GM23248 (cell line): ENCODE measurements at regions not wholly inside any gene's neighbourhood (a gene's known extent, or its start where the extent isn't known, plus 50 kb on each side); places are given as distances from the start of the nearest gene placed in this dataset.

ENCODE experiments used
- DNase-seq: peaks from one replicate; pipeline ENCODE4 v3.0.0-alpha.2; 2015
- H2AFZ ChIP-seq: fragments of 200-600 bp; sonication (generic); 2 replicates; pipeline ENCODE4 v1.6.1; 2016; ENCODE audit warnings: antibody characterized with exemption
- H3F3A ChIP-seq: fragments of 200-600 bp; sonication (generic); 2 replicates; pipeline ENCODE4 v1.6.1; 2016; ENCODE audit warnings: mild to moderate bottlenecking, antibody characterized with exemption, mixed run types; ENCODE audit not compliant: insufficient read depth
- H3K27ac ChIP-seq: fragments of 200-600 bp; sonication (generic); 2 replicates; pipeline ENCODE4 v1.5.1; 2016; ENCODE audit warnings: mild to moderate bottlenecking
- H3K27me3 ChIP-seq: fragments of 200-600 bp; sonication (generic); replicated peaks from 2 replicates; pipeline ENCODE4 v1.6.1; 2016; ENCODE audit warnings: mild to moderate bottlenecking; ENCODE audit not compliant: insufficient read depth
- H3K36me3 ChIP-seq: fragments of 200-600 bp; sonication (generic); 2 replicates; pipeline ENCODE4 v1.6.1; 2016; ENCODE audit warnings: low read depth, mild to moderate bottlenecking
- H3K4me1 ChIP-seq: fragments of 200-600 bp; sonication (generic); 2 replicates; pipeline ENCODE4 v1.6.1; 2016; ENCODE audit warnings: mild to moderate bottlenecking; ENCODE audit not compliant: insufficient read depth
- H3K4me2 ChIP-seq: fragments of 200-600 bp; sonication (generic); one replicate; pipeline ENCODE4 v1.6.1; 2016; ENCODE audit warnings: mild to moderate bottlenecking; ENCODE audit not compliant: unreplicated experiment
- H3K4me3 ChIP-seq: fragments of 200-600 bp; sonication (generic); 2 replicates; pipeline ENCODE4 v1.5.1; 2016; ENCODE audit warnings: mild to moderate bottlenecking
- H3K79me2 ChIP-seq: fragments of 200-600 bp; sonication (generic); 2 replicates; pipeline ENCODE4 v1.6.1; 2016; ENCODE audit warnings: mild to moderate bottlenecking; ENCODE audit not compliant: insufficient read depth
- H3K9ac ChIP-seq: fragments of 200-600 bp; sonication (generic); 2 replicates; pipeline ENCODE4 v1.6.1; 2016; ENCODE audit warnings: mild to moderate bottlenecking
- H3K9me2 ChIP-seq: fragments of 200-600 bp; sonication (generic); 2 replicates; pipeline ENCODE4 v1.6.1; 2016; ENCODE audit warnings: mixed run types, mild to moderate bottlenecking, moderate library complexity; ENCODE audit not compliant: insufficient read depth
- H3K9me3 ChIP-seq: fragments of 200-600 bp; sonication (generic); one replicate; pipeline ENCODE4 v1.6.1; 2017; ENCODE audit warnings: low read depth
- H4K20me1 ChIP-seq: fragments of 200-600 bp; sonication (generic); 2 replicates; pipeline ENCODE4 v1.6.0; 2016; ENCODE audit not compliant: insufficient read depth
- EZH2 ChIP-seq: fragments of 200-600 bp; sonication (generic); IDR thresholded peaks from 2 replicates; pipeline ENCODE4 v1.6.1; 2018; ENCODE audit warnings: antibody characterized with exemption, mild to moderate bottlenecking; ENCODE audit not compliant: insufficient read depth, poor library complexity, severe bottlenecking
- EZH2phosphoT487 ChIP-seq: fragments of 200-600 bp; sonication (generic); IDR thresholded peaks from 2 replicates; pipeline ENCODE4 v1.6.1; 2018; ENCODE audit warnings: antibody characterized with exemption, moderate library complexity, mild to moderate bottlenecking, low read depth; ENCODE audit not compliant: insufficient read depth
- WGBS, 2 experiments: methylation state at CpG; one replicate each; pipeline ENCODE4 v1.1.6; 2015 to 2017; ENCODE audit warnings: low lambda C conversion rate in 2 of 2, low coverage in 1 of 2; ENCODE audit errors: missing lambda C conversion rate in 2 of 2; 5-methylcytosine and 5-hydroxymethylcytosine counted together
- in situ Hi-C: fragments of 300-500 bp; cut with MboI; formaldehyde crosslinking; loops from 2 replicates; pipeline ENCODE4 v1.15.0; 2020

DNA sequence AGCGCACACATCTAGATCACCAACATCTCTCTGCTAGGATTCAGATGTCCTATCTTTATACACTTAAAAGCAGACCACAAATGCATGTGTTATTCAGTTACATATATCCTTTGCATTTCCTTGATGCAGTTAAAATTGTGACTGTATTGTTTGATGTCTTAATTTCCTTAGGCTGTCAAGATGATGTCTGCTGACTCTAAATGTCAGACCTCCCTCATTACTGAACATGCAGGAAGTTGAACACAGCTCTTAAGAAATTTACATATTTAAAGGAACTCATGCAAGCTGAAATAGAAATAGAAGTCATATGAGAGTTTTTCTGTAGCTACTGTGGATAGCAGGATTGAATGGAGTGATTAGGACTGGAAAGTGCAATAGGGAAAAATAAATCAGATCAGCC, 336.5 kb upstream of the SEMA6A start:
- no peak overlapping the region for H3K4me2 ChIP-seq
- no peaks in the 10 kb centered on the region for H3K4me1 ChIP-seq
- no peaks in the 10 kb centered on the region for H3F3A ChIP-seq
- TF ChIP-seq EZH2phosphoT487, result no peak
- TF ChIP-seq EZH2, result no peak
- H3K36me3 ChIP-seq, result no peaks in the 10 kb centered on the region
- 38 to 53% methylated on average over 1 of the region's 1 CpG for WGBS, 2 experiments
- DNase-seq, result no peak
- no peaks in the 10 kb centered on the region for H4K20me1 ChIP-seq
- H3K9me2 ChIP-seq, result no peaks in the 10 kb centered on the region
- no peak overlapping the region for H3K27ac ChIP-seq
- H3K9me3 ChIP-seq, result no peaks in the 10 kb centered on the region
- no peaks in the 10 kb centered on the region for H3K27me3 ChIP-seq
- no peak overlapping the region for H3K9ac ChIP-seq
- H2AFZ ChIP-seq, result no peak overlapping the region
- no peaks in the 10 kb centered on the region for H3K79me2 ChIP-seq
- H3K4me3 ChIP-seq, result no peak overlapping the region
- in situ Hi-C loops, result no loop called here

DNA sequence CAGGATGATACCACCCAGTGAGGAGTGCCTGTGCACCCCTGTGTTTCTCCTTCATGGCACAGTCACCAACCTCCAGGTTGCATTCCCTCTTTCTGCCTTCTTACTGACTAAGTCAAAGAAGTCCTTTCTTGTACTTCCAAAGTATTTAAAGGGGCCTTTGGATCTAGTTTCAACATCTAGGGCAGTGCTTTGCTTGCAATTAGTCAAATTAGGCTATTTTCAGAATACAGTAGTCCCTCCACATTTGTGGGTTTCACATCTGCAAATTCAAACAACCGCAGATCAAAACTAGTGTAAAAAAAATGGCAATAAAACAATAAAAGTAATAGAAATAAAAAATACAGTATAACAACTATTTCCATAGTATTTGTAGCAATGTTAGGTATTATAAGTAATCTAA, 333.9 kb upstream of the SEMA6A start:
- no peaks in the 10 kb centered on the region for H3K79me2 ChIP-seq
- no peak overlapping the region for H2AFZ ChIP-seq
- H3K27ac ChIP-seq, result no peak overlapping the region
- in situ Hi-C loops, result no loop called here
- no peak for DNase-seq
- 56 to 58% methylated on average over 1 of the region's 1 CpG for WGBS, 2 experiments
- H4K20me1 ChIP-seq, result no peaks in the 10 kb centered on the region
- H3F3A ChIP-seq, result no peaks in the 10 kb centered on the region
- no peak overlapping the region for H3K9ac ChIP-seq
- H3K9me2 ChIP-seq, result no peaks in the 10 kb centered on the region
- no peaks in the 10 kb centered on the region for H3K9me3 ChIP-seq
- no peak overlapping the region for H3K4me3 ChIP-seq
- no peaks in the 10 kb centered on the region for H3K36me3 ChIP-seq
- no peaks in the 10 kb centered on the region for H3K27me3 ChIP-seq
- H3K4me2 ChIP-seq, result no peak overlapping the region
- TF ChIP-seq EZH2, result no peak
- TF ChIP-seq EZH2phosphoT487, result no peak
- H3K4me1 ChIP-seq, result no peaks in the 10 kb centered on the region

DNA sequence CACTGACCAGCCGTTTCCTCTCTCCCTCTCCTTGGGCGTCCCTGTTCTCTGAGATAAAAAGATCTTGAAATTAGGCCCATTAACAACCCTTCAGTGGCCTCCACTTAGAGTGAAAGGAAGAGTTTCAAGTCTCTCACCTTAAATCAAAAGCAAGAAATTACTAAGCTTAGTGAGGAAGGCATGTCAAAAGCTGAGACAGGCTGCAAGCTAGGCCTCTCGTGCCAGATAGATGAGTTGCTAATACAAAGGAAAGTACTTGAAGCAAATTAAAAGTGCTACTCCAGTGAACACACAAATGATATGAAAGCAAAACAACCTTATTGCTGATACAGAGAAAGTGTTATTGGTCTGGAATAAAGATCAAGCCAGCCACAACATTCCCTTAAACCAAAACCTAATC, 331.3 kb upstream of the SEMA6A start:
- H3K79me2 ChIP-seq, result no peaks in the 10 kb centered on the region
- no peak overlapping the region for H3K27ac ChIP-seq
- H3K4me3 ChIP-seq, result no peak overlapping the region
- H3K4me1 ChIP-seq, result no peaks in the 10 kb centered on the region
- no peaks in the 10 kb centered on the region for H3K9me3 ChIP-seq
- no peak for TF ChIP-seq EZH2phosphoT487
- no peak for TF ChIP-seq EZH2
- 19 to 24% methylated on average over 3 of the region's 3 CpGs for WGBS, 2 experiments
- in situ Hi-C loops, result no loop called here
- H3K9me2 ChIP-seq, result no peaks in the 10 kb centered on the region
- no peaks in the 10 kb centered on the region for H3F3A ChIP-seq
- no peaks in the 10 kb centered on the region for H3K36me3 ChIP-seq
- no peaks in the 10 kb centered on the region for H3K27me3 ChIP-seq
- H2AFZ ChIP-seq, result no peak overlapping the region
- H4K20me1 ChIP-seq, result no peaks in the 10 kb centered on the region
- no peak overlapping the region for H3K4me2 ChIP-seq
- no peak for DNase-seq
- H3K9ac ChIP-seq, result no peak overlapping the region

DNA sequence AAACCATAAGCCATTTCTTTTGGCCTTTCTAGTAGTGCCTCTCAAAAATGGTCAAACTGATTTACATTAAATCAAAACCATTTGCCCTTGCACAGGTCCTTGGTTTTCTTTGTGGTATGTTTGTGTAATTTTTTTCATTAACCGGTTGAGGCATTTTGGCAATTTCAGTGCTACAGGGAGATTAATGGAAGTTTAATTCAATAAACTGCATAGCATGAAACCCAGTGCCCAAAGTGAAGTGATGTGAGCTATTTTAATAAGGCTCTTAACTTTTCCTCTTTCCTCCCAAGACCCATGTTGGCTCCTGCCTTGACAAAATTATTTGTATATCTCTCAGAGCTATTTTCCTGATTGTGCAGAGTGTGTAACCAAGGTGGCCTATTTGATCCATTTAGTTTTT, 326.2 kb upstream of the SEMA6A start:
- H3K79me2 ChIP-seq, result no peaks in the 10 kb centered on the region
- no peaks in the 10 kb centered on the region for H3K36me3 ChIP-seq
- WGBS, 2 experiments, result 19 to 48% methylated on average over 1 of the region's 1 CpG
- no peak overlapping the region for H3K4me2 ChIP-seq
- H2AFZ ChIP-seq, result no peak overlapping the region
- no peak for DNase-seq
- H3K4me1 ChIP-seq, result no peaks in the 10 kb centered on the region
- no peaks in the 10 kb centered on the region for H3K9me3 ChIP-seq
- no peaks in the 10 kb centered on the region for H3F3A ChIP-seq
- no peak overlapping the region for H3K4me3 ChIP-seq
- no peaks in the 10 kb centered on the region for H4K20me1 ChIP-seq
- no peak overlapping the region for H3K9ac ChIP-seq
- no peaks in the 10 kb centered on the region for H3K27me3 ChIP-seq
- in situ Hi-C loops, result no loop called here
- no peaks in the 10 kb centered on the region for H3K9me2 ChIP-seq
- TF ChIP-seq EZH2phosphoT487, result no peak
- TF ChIP-seq EZH2, result no peak
- no peak overlapping the region for H3K27ac ChIP-seq

DNA sequence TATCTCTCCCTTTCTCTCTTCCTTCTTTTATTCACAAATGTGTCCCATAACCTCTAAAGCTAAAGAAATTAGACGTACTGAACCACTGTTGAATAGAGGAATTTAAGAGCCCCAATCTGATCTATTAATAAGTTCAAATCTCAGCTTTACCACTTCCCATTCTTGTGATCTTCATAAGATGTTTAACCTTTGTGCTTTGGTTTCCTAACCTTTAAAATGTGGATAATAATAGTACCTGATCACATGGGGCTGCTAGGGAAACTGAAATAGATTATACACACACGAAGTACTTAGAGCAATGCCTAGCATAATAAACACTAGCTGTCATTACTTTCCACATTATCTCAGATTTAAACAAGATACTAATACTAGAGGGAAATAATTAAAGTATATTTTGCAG, 324.3 kb upstream of the SEMA6A start:
- H3K27ac ChIP-seq, result no peak overlapping the region
- DNase-seq, result no peak
- no peaks in the 10 kb centered on the region for H4K20me1 ChIP-seq
- no peaks in the 10 kb centered on the region for H3K27me3 ChIP-seq
- no peaks in the 10 kb centered on the region for H3K79me2 ChIP-seq
- no peaks in the 10 kb centered on the region for H3K9me3 ChIP-seq
- no peaks in the 10 kb centered on the region for H3K36me3 ChIP-seq
- no peaks in the 10 kb centered on the region for H3K4me1 ChIP-seq
- in situ Hi-C loops, result no loop called here
- H3K4me2 ChIP-seq, result no peak overlapping the region
- no peak overlapping the region for H3K4me3 ChIP-seq
- no peak for TF ChIP-seq EZH2
- no peak overlapping the region for H2AFZ ChIP-seq
- H3F3A ChIP-seq, result no peaks in the 10 kb centered on the region
- H3K9me2 ChIP-seq, result no peaks in the 10 kb centered on the region
- WGBS, 2 experiments, result 3 to 4% methylated on average over 2 of the region's 2 CpGs
- no peak overlapping the region for H3K9ac ChIP-seq
